ENCODE measurements at regions not wholly inside any gene's neighbourhood (a gene's known extent, or its start where the extent isn't known, plus 50 kb on each side); places are given as distances from the start of the nearest gene placed in this dataset.

DNA sequence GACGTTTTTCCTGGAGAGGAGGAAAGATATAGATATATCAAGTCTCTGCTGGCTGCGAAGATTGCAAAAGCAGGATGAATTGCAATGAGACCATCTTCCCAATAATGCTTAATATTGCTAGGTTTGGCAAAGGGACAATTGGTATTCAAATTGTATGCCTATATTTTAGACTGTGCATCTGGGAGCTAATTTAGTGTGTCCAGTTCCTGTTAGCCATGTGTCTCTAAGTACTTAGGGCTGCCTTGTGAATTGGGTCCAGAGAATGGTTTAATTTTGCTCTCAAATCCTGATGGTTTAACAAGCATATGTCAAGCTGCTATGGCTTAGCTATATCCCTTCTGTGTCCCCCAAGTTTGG, 97.6 kb upstream of the ZNF366 start (continued):
- TF ChIP-seq, protein P1, sequence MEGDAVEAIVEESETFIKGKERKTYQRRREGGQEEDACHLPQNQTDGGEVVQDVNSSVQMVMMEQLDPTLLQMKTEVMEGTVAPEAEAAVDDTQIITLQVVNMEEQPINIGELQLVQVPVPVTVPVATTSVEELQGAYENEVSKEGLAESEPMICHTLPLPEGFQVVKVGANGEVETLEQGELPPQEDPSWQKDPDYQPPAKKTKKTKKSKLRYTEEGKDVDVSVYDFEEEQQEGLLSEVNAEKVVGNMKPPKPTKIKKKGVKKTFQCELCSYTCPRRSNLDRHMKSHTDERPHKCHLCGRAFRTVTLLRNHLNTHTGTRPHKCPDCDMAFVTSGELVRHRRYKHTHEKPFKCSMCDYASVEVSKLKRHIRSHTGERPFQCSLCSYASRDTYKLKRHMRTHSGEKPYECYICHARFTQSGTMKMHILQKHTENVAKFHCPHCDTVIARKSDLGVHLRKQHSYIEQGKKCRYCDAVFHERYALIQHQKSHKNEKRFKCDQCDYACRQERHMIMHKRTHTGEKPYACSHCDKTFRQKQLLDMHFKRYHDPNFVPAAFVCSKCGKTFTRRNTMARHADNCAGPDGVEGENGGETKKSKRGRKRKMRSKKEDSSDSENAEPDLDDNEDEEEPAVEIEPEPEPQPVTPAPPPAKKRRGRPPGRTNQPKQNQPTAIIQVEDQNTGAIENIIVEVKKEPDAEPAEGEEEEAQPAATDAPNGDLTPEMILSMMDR (conservative IDR thresholded peaks at IDR 0.05; ENCODE audit: low read depth in 2 of 2), result no peak
- TF ChIP-seq STAT1 (IDR thresholded peaks at IDR 0.05; ENCODE audit: unreplicated experiment) (no peak), POLR2AphosphoS5 (IDR thresholded peaks at IDR 0.05; ENCODE audit: low read depth) (no peak)

DNA sequence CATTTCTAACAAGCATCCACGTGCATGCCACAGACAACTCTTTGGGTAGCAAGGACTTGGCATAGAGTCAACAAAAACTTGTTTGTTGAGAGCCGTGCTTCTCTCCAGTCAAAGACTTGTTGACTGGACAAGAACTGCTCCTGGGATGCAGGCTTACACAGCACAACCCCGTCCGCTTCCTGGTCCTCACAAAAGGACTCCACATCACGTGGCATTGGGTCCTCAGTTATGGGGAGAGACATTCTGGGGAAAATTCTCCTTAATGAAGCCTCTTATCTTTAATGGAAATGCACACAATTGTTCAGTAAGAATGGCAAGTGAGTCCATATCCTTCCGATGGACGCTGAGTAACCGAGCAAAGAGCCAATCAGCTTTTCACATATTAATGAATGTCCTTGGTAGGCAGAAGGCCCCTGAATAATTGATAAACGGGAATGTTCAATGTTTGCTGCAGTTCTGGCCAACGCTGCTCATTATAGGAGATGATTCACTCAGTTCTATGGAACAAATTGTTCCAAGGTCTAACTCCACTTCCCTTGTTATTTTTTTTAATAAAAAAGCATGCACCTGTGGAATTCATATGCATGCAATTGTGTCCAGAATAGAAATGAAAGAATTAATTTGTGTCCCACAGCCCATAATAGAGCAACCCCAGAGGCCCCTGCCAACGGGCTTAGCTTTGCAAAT, 97.0 kb upstream of the ZNF366 start:
- Histone ChIP-seq H3K4me1 (ENCODE audit: insufficient read depth) (no peaks in the 10 kb centered on the region), H3K4me2 (no peak overlapping the region), H3K27me3 (ENCODE audit: insufficient read depth) (no peaks in the 10 kb centered on the region), H2AFZ (peak overlapping the region; percentile 52; the same call in 1 of the 2 replicates), H4K20me1 (replicated peaks; ENCODE audit: insufficient read depth) (no peaks in the 10 kb centered on the region), H3K4me3 (no peak overlapping the region), H3K27ac (ENCODE audit: low read depth) (no peak overlapping the region), H3K9me2 (ENCODE audit: insufficient read depth) (no peaks in the 10 kb centered on the region), H3F3A (replicated peaks; ENCODE audit: low read depth) (no peaks in the 10 kb centered on the region), H3K36me3 (ENCODE audit: insufficient read depth) (no peaks in the 10 kb centered on the region), H3K79me2 (replicated peaks; ENCODE audit: insufficient read depth) (no peaks in the 10 kb centered on the region)
- no peak overlapping the region for H3K27ac Mint-ChIP-seq
- no peak for ATAC-seq
- no peak for DNase-seq (ENCODE audit: low spot score)
- peaks cover 2% of the 10 kb centered on the region; the same call in 1 of the 3 replicates for H3K9me3 Mint-ChIP-seq
- no peaks in the 10 kb centered on the region for H3K36me3 Mint-ChIP-seq (ENCODE audit: low read depth)
- no peaks in the 10 kb centered on the region; the same call in 2 of the 3 replicates for H3K4me1 Mint-ChIP-seq
- peaks cover 2% of the 10 kb centered on the region for H3K27me3 Mint-ChIP-seq (ENCODE audit: insufficient read depth, low read depth, poor library complexity)
- H3K4me3 Mint-ChIP-seq, result no peak overlapping the region
- TF ChIP-seq, protein P2, sequence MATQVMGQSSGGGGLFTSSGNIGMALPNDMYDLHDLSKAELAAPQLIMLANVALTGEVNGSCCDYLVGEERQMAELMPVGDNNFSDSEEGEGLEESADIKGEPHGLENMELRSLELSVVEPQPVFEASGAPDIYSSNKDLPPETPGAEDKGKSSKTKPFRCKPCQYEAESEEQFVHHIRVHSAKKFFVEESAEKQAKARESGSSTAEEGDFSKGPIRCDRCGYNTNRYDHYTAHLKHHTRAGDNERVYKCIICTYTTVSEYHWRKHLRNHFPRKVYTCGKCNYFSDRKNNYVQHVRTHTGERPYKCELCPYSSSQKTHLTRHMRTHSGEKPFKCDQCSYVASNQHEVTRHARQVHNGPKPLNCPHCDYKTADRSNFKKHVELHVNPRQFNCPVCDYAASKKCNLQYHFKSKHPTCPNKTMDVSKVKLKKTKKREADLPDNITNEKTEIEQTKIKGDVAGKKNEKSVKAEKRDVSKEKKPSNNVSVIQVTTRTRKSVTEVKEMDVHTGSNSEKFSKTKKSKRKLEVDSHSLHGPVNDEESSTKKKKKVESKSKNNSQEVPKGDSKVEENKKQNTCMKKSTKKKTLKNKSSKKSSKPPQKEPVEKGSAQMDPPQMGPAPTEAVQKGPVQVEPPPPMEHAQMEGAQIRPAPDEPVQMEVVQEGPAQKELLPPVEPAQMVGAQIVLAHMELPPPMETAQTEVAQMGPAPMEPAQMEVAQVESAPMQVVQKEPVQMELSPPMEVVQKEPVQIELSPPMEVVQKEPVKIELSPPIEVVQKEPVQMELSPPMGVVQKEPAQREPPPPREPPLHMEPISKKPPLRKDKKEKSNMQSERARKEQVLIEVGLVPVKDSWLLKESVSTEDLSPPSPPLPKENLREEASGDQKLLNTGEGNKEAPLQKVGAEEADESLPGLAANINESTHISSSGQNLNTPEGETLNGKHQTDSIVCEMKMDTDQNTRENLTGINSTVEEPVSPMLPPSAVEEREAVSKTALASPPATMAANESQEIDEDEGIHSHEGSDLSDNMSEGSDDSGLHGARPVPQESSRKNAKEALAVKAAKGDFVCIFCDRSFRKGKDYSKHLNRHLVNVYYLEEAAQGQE (IDR thresholded peaks at IDR 0.05; ENCODE audit: unreplicated experiment), result no peak
- TF ChIP-seq CREB1 (CRISPR knock-in tag; IDR thresholded peaks at IDR 0.05; ENCODE audit: low read depth) (no peak), JUNB (IDR thresholded peaks at IDR 0.05; ENCODE audit: unreplicated experiment) (no peak), EZH2 (IDR thresholded peaks at IDR 0.05; ENCODE audit: low read depth, unreplicated experiment) (no peak), POLR2AphosphoS5 (IDR thresholded peaks at IDR 0.05; ENCODE audit: low read depth) (no peak), ZNF114 (CRISPR knock-in tag; IDR thresholded peaks at IDR 0.05) (no peak), ZNF331 (CRISPR knock-in tag; IDR thresholded peaks at IDR 0.05; ENCODE audit: low read depth) (no peak), NANOG (IDR thresholded peaks at IDR 0.05; ENCODE audit: borderline replicate concordance) (no peak)
- TF ChIP-seq, protein P3, sequence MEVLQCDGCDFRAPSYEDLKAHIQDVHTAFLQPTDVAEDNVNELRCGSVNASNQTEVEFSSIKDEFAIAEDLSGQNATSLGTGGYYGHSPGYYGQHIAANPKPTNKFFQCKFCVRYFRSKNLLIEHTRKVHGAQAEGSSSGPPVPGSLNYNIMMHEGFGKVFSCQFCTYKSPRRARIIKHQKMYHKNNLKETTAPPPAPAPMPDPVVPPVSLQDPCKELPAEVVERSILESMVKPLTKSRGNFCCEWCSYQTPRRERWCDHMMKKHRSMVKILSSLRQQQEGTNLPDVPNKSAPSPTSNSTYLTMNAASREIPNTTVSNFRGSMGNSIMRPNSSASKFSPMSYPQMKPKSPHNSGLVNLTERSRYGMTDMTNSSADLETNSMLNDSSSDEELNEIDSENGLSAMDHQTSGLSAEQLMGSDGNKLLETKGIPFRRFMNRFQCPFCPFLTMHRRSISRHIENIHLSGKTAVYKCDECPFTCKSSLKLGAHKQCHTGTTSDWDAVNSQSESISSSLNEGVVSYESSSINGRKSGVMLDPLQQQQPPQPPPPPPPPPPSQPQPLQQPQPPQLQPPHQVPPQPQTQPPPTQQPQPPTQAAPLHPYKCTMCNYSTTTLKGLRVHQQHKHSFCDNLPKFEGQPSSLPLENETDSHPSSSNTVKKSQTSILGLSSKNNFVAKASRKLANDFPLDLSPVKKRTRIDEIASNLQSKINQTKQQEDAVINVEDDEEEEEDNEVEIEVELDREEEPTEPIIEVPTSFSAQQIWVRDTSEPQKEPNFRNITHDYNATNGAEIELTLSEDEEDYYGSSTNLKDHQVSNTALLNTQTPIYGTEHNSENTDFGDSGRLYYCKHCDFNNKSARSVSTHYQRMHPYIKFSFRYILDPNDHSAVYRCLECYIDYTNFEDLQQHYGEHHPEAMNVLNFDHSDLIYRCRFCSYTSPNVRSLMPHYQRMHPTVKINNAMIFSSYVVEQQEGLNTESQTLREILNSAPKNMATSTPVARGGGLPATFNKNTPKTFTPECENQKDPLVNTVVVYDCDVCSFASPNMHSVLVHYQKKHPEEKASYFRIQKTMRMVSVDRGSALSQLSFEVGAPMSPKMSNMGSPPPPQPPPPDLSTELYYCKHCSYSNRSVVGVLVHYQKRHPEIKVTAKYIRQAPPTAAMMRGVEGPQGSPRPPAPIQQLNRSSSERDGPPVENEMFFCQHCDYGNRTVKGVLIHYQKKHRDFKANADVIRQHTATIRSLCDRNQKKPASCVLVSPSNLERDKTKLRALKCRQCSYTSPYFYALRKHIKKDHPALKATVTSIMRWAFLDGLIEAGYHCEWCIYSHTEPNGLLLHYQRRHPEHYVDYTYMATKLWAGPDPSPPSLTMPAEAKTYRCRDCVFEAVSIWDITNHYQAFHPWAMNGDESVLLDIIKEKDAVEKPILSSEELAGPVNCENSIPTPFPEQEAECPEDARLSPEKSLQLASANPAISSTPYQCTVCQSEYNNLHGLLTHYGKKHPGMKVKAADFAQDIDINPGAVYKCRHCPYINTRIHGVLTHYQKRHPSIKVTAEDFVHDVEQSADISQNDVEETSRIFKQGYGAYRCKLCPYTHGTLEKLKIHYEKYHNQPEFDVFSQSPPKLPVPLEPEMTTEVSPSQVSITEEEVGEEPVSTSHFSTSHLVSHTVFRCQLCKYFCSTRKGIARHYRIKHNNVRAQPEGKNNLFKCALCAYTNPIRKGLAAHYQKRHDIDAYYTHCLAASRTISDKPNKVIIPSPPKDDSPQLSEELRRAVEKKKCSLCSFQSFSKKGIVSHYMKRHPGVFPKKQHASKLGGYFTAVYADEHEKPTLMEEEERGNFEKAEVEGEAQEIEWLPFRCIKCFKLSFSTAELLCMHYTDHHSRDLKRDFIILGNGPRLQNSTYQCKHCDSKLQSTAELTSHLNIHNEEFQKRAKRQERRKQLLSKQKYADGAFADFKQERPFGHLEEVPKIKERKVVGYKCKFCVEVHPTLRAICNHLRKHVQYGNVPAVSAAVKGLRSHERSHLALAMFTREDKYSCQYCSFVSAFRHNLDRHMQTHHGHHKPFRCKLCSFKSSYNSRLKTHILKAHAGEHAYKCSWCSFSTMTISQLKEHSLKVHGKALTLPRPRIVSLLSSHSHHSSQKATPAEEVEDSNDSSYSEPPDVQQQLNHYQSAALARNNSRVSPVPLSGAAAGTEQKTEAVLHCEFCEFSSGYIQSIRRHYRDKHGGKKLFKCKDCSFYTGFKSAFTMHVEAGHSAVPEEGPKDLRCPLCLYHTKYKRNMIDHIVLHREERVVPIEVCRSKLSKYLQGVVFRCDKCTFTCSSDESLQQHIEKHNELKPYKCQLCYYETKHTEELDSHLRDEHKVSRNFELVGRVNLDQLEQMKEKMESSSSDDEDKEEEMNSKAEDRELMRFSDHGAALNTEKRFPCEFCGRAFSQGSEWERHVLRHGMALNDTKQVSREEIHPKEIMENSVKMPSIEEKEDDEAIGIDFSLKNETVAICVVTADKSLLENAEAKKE (CRISPR knock-in tag; IDR thresholded peaks at IDR 0.05), result no peak
- TF ChIP-seq, protein P4, sequence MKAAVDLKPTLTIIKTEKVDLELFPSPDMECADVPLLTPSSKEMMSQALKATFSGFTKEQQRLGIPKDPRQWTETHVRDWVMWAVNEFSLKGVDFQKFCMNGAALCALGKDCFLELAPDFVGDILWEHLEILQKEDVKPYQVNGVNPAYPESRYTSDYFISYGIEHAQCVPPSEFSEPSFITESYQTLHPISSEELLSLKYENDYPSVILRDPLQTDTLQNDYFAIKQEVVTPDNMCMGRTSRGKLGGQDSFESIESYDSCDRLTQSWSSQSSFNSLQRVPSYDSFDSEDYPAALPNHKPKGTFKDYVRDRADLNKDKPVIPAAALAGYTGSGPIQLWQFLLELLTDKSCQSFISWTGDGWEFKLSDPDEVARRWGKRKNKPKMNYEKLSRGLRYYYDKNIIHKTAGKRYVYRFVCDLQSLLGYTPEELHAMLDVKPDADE (IDR thresholded peaks at IDR 0.05), result no peak
